OCI-LY7 (cell line): ENCODE measurements at regions not wholly inside any gene's neighbourhood (a gene's known extent, or its start where the extent isn't known, plus 50 kb on each side); places are given as distances from the start of the nearest gene placed in this dataset.

Experiments
- BruUV-seq: library from RNA; stranded (reverse); fragments of 400-500 nt; replicated peaks from 2 replicates; lab custom pipeline; 2021; lab: Mats Ljungman, UMichigan
- CTCF ChIA-PET: fragments of 300-600 bp; sonication (Branson Sonifier 250); formaldehyde crosslinking; loops from one replicate; lab custom pipeline; 2022; ENCODE audit warnings: antibody characterized with exemption; ENCODE audit not compliant: unreplicated experiment; lab: Charles Lee
- POLR2A ChIA-PET: fragments of 300-600 bp; sonication (Branson Sonifier 250); formaldehyde crosslinking; loops from one replicate; lab custom pipeline; 2022; ENCODE audit warnings: antibody characterized with exemption; lab: Charles Lee
- DNase-seq: peaks from one replicate; pipeline ENCODE4 v3.0.0-alpha.2; 2015; ENCODE audit warnings: low spot score
- H2AFZ ChIP-seq: fragments of 200-600 bp; sonication (generic), shearing (Covaris generic); 2 replicates; pipeline ENCODE4 v1.6.1; 2014; ENCODE audit warnings: mild to moderate bottlenecking, antibody characterized with exemption, low read length, moderate library complexity
- H3K27ac ChIP-seq: fragments of 200-600 bp; sonication (generic); 2 replicates; pipeline ENCODE4 v1.5.1; 2014; ENCODE audit warnings: mixed run types, low read depth, mild to moderate bottlenecking, moderate library complexity, low read length, inconsistent platforms; ENCODE audit not compliant: poor library complexity, severe bottlenecking
- H3K36me3 ChIP-seq: fragments of 200-600 bp; sonication (generic); 2 replicates; pipeline ENCODE4 v1.6.1; 2014; ENCODE audit warnings: mild to moderate bottlenecking, antibody characterized with exemption, low read length, moderate library complexity, mixed read lengths; ENCODE audit not compliant: insufficient read depth
- H3K4me1 ChIP-seq: fragments of 200-600 bp; sonication (generic); 2 replicates; pipeline ENCODE4 v1.5.1; 2014; ENCODE audit warnings: mild to moderate bottlenecking, low read length; ENCODE audit not compliant: insufficient read depth, poor library complexity, severe bottlenecking
- H3K4me2 ChIP-seq: fragments of 200-600 bp; sonication (generic); 2 replicates; pipeline ENCODE4 v1.6.1; 2014; ENCODE audit warnings: mild to moderate bottlenecking, low read length
- H3K4me3 ChIP-seq: fragments of 200-600 bp; sonication (generic); 2 replicates; pipeline ENCODE4 v1.5.1; 2014; ENCODE audit warnings: mild to moderate bottlenecking, low read depth, low read length; ENCODE audit not compliant: poor library complexity, severe bottlenecking
- H3K79me2 ChIP-seq: fragments of 200-600 bp; sonication (generic); 2 replicates; pipeline ENCODE4 v1.6.1; 2016; ENCODE audit warnings: low read depth, mild to moderate bottlenecking, low read length, moderate library complexity, mixed read lengths; ENCODE audit not compliant: insufficient read depth
- H3K9me2 ChIP-seq: fragments of 200-600 bp; sonication (generic); 2 replicates; pipeline ENCODE4 v1.6.1; 2016; ENCODE audit warnings: mild to moderate bottlenecking, low read length, mixed read lengths; ENCODE audit not compliant: insufficient read depth
- H3K9me3 ChIP-seq: fragments of 200-600 bp; sonication (generic); 2 replicates; pipeline ENCODE4 v1.6.1; 2014; ENCODE audit warnings: mild to moderate bottlenecking, mixed run types, low read length, mixed read lengths
- H4K20me1 ChIP-seq: fragments of 200-600 bp; sonication (generic); 2 replicates; pipeline ENCODE4 v1.6.1; 2014; ENCODE audit warnings: mild to moderate bottlenecking, antibody characterized with exemption, low read length, moderate library complexity, mixed read lengths; ENCODE audit not compliant: insufficient read depth
- CTCF ChIP-seq: fragments of 200-600 bp; sonication (generic); conservative IDR thresholded peaks from 2 replicates; pipeline ENCODE4 v1.5.1; 2014; ENCODE audit warnings: mild to moderate bottlenecking, antibody characterized with exemption, low read length, moderate library complexity, mixed read lengths
- EZH2phosphoT487 ChIP-seq: fragments of 200-600 bp; sonication (generic); IDR thresholded peaks from 2 replicates; pipeline ENCODE4 v1.6.1; 2018; ENCODE audit warnings: low read depth, borderline replicate concordance, mild to moderate bottlenecking, mixed run types, antibody characterized with exemption, low read length, moderate library complexity, mixed read lengths
- intact Hi-C: fragments of 100-400 bp; cut with micrococcal nuclease; formaldehyde crosslinking; loops from one replicate; pipeline ENCODE4 v1.10.0; 2022; ENCODE audit not compliant: unreplicated experiment

- H3K9me3 ChIP-seq: no peaks in the 10 kb centered on the region
- no TSS peak for BruUV-seq
- DNase-seq: no peak
- intact Hi-C loops: loop anchor here (10.0 kb wide), 1 partner anchor 370 kb away; no protein-coding TSS in a partner anchor
- TF ChIP-seq EZH2phosphoT487: no peak
- no peak overlapping the region for H3K27ac ChIP-seq
- H3K4me1 ChIP-seq: no peaks in the 10 kb centered on the region
- ChIA-PET POLR2A (no interaction called here), CTCF (no interaction called here)
- no peaks in the 10 kb centered on the region for H4K20me1 ChIP-seq
- H3K79me2 ChIP-seq: no peaks in the 10 kb centered on the region
- H3K4me3 ChIP-seq: no peak overlapping the region
- no peak overlapping the region for H3K4me2 ChIP-seq
- no peaks in the 10 kb centered on the region for H3K9me2 ChIP-seq
- no peak overlapping the region for H2AFZ ChIP-seq
- no peaks in the 10 kb centered on the region for H3K36me3 ChIP-seq
Observed at GRCh38 chr16:24424364-24424763, 115.0 kb upstream of the RBBP6 start.

- no peaks in the 10 kb centered on the region for H3K79me2 ChIP-seq
- no peaks in the 10 kb centered on the region for H3K4me1 ChIP-seq
- TF ChIP-seq CTCF: no peak
- no peak for TF ChIP-seq EZH2phosphoT487
- no peaks in the 10 kb centered on the region for H4K20me1 ChIP-seq
- ChIA-PET POLR2A (no interaction called here), CTCF (no interaction called here)
- H3K36me3 ChIP-seq: no peaks in the 10 kb centered on the region
- H3K9me3 ChIP-seq: no peaks in the 10 kb centered on the region
- no peak overlapping the region for H3K4me2 ChIP-seq
- no peak for DNase-seq
- no peak overlapping the region for H2AFZ ChIP-seq
- H3K27ac ChIP-seq: no peak overlapping the region
- H3K9me2 ChIP-seq: no peaks in the 10 kb centered on the region
- no TSS peak for BruUV-seq
- intact Hi-C loops: loop anchor here (10.0 kb wide), 1 partner anchor 373 kb away; no protein-coding TSS in a partner anchor
- H3K4me3 ChIP-seq: no peak overlapping the region
Observed at GRCh38 chr16:24427840-24428239, 111.5 kb upstream of the RBBP6 start.

GRCh38 chr16:24428756-24429155 lies 110.6 kb upstream of the RBBP6 start:
- intact Hi-C loops: loop anchor here (10.0 kb wide), 1 partner anchor 374 kb away; no protein-coding TSS in a partner anchor
- no peak overlapping the region for H3K4me2 ChIP-seq
- H4K20me1 ChIP-seq: no peaks in the 10 kb centered on the region
- no peaks in the 10 kb centered on the region for H3K9me2 ChIP-seq
- H3K4me1 ChIP-seq: no peaks in the 10 kb centered on the region
- ChIA-PET CTCF (no interaction called here), POLR2A (interaction anchor here (0.5 kb wide), 1 partner anchor 1683 kb away, joined by 3 read pairs; no protein-coding TSS in a partner anchor)
- no peaks in the 10 kb centered on the region for H3K9me3 ChIP-seq
- no peak overlapping the region for H3K27ac ChIP-seq
- H3K4me3 ChIP-seq: no peak overlapping the region
- H2AFZ ChIP-seq: no peak overlapping the region
- TF ChIP-seq CTCF (no peak), EZH2phosphoT487 (no peak)
- no peaks in the 10 kb centered on the region for H3K79me2 ChIP-seq
- no peak for DNase-seq
- BruUV-seq: no TSS peak
- H3K36me3 ChIP-seq: no peaks in the 10 kb centered on the region
